ENCODE measurements at regions not wholly inside any gene's neighbourhood (a gene's known extent, or its start where the extent isn't known, plus 50 kb on each side); places are given as distances from the start of the nearest gene placed in this dataset.
A peak's percentile ranks its signal among the peaks of the same experiment; 100 is the strongest.
"Not testable (repeated sequence)": the region's sequence is repeated elsewhere in the genome, so short reads cannot be mapped to it uniquely, and the experiment has no call there.

GRCh38 chr3:106067711-106068110 is 198.9 kb upstream of the CBLB start:
- DNase-seq (ENCODE audit: extremely low read depth, low read depth) = no peak

GRCh38 chr3:106068381-106068780 is 199.6 kb upstream of the CBLB start:
- DNase-seq (ENCODE audit: extremely low read depth, low read depth) = no peak

More at GRCh38 chr3:106067711-106068110, 198.9 kb upstream of the CBLB start:
- TF ChIP-seq CTCF (IDR thresholded peaks at IDR 0.05; ENCODE audit: low read depth, low read length) = no peak

GRCh38 chr3:106068795-106069194 is 200.0 kb upstream of the CBLB start:
- no peak for TF ChIP-seq CTCF (IDR thresholded peaks at IDR 0.05; ENCODE audit: low read depth, low read length)
- DNase-seq (ENCODE audit: extremely low read depth, low read depth) = peak; percentile 31

More at GRCh38 chr3:106068381-106068780, 199.6 kb upstream of the CBLB start:
- TF ChIP-seq CTCF (IDR thresholded peaks at IDR 0.05; ENCODE audit: low read depth, low read length) = no peak

GRCh38 chr3:106070187-106070586 is 201.4 kb upstream of the CBLB start:
- no peak for TF ChIP-seq CTCF (IDR thresholded peaks at IDR 0.05; ENCODE audit: low read depth, low read length)
- no peak for DNase-seq (ENCODE audit: extremely low read depth, low read depth)

GRCh38 chr3:106071306-106071705 is 202.5 kb upstream of the CBLB start:
- TF ChIP-seq CTCF (IDR thresholded peaks at IDR 0.05; ENCODE audit: low read depth, low read length) = no peak
- no peak for DNase-seq (ENCODE audit: extremely low read depth, low read depth)

GRCh38 chr3:106072596-106072995 is 203.8 kb upstream of the CBLB start:
- DNase-seq (ENCODE audit: extremely low read depth, low read depth) = not testable (repeated sequence)

- DNase-seq (ENCODE audit: extremely low read depth, low read depth) = not testable (repeated sequence)
Observed at GRCh38 chr3:106073806-106074205, 205.0 kb upstream of the CBLB start.

- not testable (repeated sequence) for DNase-seq (ENCODE audit: extremely low read depth, low read depth)
Observed at GRCh38 chr3:106075731-106076130, 206.9 kb upstream of the CBLB start.

- no peak for TF ChIP-seq CTCF (IDR thresholded peaks at IDR 0.05; ENCODE audit: low read depth, low read length)
- DNase-seq (ENCODE audit: extremely low read depth, low read depth) = no peak
Observed at GRCh38 chr3:106078635-106079034, 209.8 kb upstream of the CBLB start.
